ENCODE measurements at regions not wholly inside any gene's neighbourhood (a gene's known extent, or its start where the extent isn't known, plus 50 kb on each side); places are given as distances from the start of the nearest gene placed in this dataset.
A peak's percentile ranks its signal among the peaks of the same experiment; 100 is the strongest.

DNA sequence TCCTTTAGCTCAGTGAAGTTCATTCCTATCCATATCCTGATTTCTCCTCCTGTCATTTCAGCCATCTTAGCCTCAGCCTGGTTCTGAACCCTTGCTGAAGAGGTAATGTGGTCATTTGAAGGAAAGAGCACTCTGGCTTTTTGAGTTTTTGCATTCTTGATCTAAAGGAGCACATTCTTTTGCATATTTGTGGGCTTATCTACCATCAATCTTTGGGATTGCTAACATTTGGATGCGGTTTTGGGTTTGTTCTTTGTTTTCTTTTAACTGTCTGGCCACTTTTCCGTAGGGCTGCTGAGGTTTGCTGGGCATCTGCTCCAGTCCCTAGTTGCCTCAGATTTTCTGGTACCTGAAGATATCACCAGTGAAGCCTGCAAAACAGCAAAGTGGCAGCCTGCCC, 238.3 kb downstream of the EPM2A start:
- no peaks in the 10 kb centered on the region for H3K36me3 ChIP-seq (ENCODE audit: insufficient read depth, low read length)
- no peaks in the 10 kb centered on the region for H3K79me2 ChIP-seq (ENCODE audit: insufficient read depth, low read length)
- H3K4me3 ChIP-seq (ENCODE audit: insufficient read depth, low read length), result no peak overlapping the region
- DNase-seq (ENCODE audit: insufficient read length, low spot score, missing footprints), result no peak
- H3K9me3 ChIP-seq (ENCODE audit: low read depth, low read length), result no peaks in the 10 kb centered on the region
- TF ChIP-seq, protein P1, sequence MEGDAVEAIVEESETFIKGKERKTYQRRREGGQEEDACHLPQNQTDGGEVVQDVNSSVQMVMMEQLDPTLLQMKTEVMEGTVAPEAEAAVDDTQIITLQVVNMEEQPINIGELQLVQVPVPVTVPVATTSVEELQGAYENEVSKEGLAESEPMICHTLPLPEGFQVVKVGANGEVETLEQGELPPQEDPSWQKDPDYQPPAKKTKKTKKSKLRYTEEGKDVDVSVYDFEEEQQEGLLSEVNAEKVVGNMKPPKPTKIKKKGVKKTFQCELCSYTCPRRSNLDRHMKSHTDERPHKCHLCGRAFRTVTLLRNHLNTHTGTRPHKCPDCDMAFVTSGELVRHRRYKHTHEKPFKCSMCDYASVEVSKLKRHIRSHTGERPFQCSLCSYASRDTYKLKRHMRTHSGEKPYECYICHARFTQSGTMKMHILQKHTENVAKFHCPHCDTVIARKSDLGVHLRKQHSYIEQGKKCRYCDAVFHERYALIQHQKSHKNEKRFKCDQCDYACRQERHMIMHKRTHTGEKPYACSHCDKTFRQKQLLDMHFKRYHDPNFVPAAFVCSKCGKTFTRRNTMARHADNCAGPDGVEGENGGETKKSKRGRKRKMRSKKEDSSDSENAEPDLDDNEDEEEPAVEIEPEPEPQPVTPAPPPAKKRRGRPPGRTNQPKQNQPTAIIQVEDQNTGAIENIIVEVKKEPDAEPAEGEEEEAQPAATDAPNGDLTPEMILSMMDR (IDR thresholded peaks at IDR 0.05; ENCODE audit: extremely low read depth, low read depth, low read length), result no peak
- no peak overlapping the region for H3K4me2 ChIP-seq (ENCODE audit: insufficient read depth, low read length)
- H3K27ac ChIP-seq (ENCODE audit: low read depth, low read length), result no peak overlapping the region
- H2AFZ ChIP-seq (ENCODE audit: low read length), result no peak overlapping the region
- no peaks in the 10 kb centered on the region for H4K20me1 ChIP-seq (ENCODE audit: insufficient read depth, low read length)
- H3K4me1 ChIP-seq (ENCODE audit: insufficient read depth, low read length), result no peaks in the 10 kb centered on the region
- no peaks in the 10 kb centered on the region for H3K27me3 ChIP-seq (ENCODE audit: insufficient read depth, low read length)

- no peak for DNase-seq (ENCODE audit: insufficient read length, low spot score, missing footprints)
- no peak overlapping the region for H3K4me2 ChIP-seq (ENCODE audit: insufficient read depth, low read length)
- no peak overlapping the region for H3K4me3 ChIP-seq (ENCODE audit: insufficient read depth, low read length)
- no peak overlapping the region for H2AFZ ChIP-seq (ENCODE audit: low read length)
- H3K27me3 ChIP-seq (ENCODE audit: insufficient read depth, low read length), result no peaks in the 10 kb centered on the region
- no peak overlapping the region for H3K27ac ChIP-seq (ENCODE audit: low read depth, low read length)
- H3K79me2 ChIP-seq (ENCODE audit: insufficient read depth, low read length), result no peaks in the 10 kb centered on the region
- H3K36me3 ChIP-seq (ENCODE audit: insufficient read depth, low read length), result no peaks in the 10 kb centered on the region
- H4K20me1 ChIP-seq (ENCODE audit: insufficient read depth, low read length), result no peaks in the 10 kb centered on the region
- H3K9me3 ChIP-seq (ENCODE audit: low read depth, low read length), result no peaks in the 10 kb centered on the region
- TF ChIP-seq, protein P1 (IDR thresholded peaks at IDR 0.05; ENCODE audit: extremely low read depth, low read depth, low read length), result no peak
- H3K4me1 ChIP-seq (ENCODE audit: insufficient read depth, low read length), result no peaks in the 10 kb centered on the region
These were observed 236.9 kb downstream of the EPM2A start for GRCh38 chr6:145498425-145498824.

DNA sequence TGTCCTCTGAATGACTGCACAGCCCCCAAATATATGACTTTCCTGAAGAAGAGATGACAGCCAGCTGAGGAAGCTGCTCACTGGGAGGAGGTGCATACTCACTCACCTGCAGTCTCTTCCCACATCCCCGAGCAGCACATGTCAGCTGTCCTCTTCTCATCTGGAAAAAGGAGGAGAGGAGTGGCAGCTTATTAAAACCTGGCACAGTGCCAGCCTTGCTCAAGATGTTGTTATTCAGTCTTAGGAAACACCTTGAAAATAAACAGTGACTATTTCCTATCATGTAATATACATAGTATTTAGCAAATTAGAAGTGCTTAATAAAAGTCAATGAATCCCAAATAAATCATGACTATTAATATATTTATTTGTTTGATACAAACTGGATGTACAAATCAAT, 232.9 kb downstream of the EPM2A start:
- no peaks in the 10 kb centered on the region for H3K4me1 ChIP-seq (ENCODE audit: insufficient read depth, low read length)
- no peaks in the 10 kb centered on the region for H3K36me3 ChIP-seq (ENCODE audit: insufficient read depth, low read length)
- no peak overlapping the region for H3K27ac ChIP-seq (ENCODE audit: low read depth, low read length)
- no peak overlapping the region for H3K4me2 ChIP-seq (ENCODE audit: insufficient read depth, low read length)
- H3K4me3 ChIP-seq (ENCODE audit: insufficient read depth, low read length), result no peak overlapping the region
- H3K79me2 ChIP-seq (ENCODE audit: insufficient read depth, low read length), result no peaks in the 10 kb centered on the region
- no peaks in the 10 kb centered on the region for H4K20me1 ChIP-seq (ENCODE audit: insufficient read depth, low read length)
- DNase-seq (ENCODE audit: insufficient read length, low spot score, missing footprints), result peak; percentile 38
- H2AFZ ChIP-seq (ENCODE audit: low read length), result no peak overlapping the region
- H3K27me3 ChIP-seq (ENCODE audit: insufficient read depth, low read length), result no peaks in the 10 kb centered on the region
- TF ChIP-seq, protein P1 (IDR thresholded peaks at IDR 0.05; ENCODE audit: extremely low read depth, low read depth, low read length), result no peak
- no peaks in the 10 kb centered on the region for H3K9me3 ChIP-seq (ENCODE audit: low read depth, low read length)

DNA sequence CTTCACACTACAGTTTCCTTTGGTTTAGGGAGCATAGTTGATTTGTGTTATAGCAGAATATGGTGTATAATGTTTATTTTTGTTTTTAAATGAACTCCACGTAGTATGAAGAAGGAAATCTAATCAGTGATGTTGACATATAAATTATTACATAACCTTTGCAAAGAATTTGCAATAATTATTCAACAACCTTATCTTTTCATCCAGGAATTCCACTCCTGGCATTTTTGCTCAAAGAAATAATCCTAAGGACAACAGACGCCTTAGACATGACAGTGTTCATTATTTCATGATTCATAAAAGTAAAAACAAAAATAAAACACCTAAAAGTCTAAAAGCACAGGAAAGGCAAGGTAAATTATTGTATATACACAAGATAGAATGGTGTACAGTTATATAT, 229.2 kb downstream of the EPM2A start:
- H3K27me3 ChIP-seq (ENCODE audit: insufficient read depth, low read length), result no peaks in the 10 kb centered on the region
- no peaks in the 10 kb centered on the region for H3K4me1 ChIP-seq (ENCODE audit: insufficient read depth, low read length)
- H3K36me3 ChIP-seq (ENCODE audit: insufficient read depth, low read length), result no peaks in the 10 kb centered on the region
- no peaks in the 10 kb centered on the region for H3K79me2 ChIP-seq (ENCODE audit: insufficient read depth, low read length)
- H3K27ac ChIP-seq (ENCODE audit: low read depth, low read length), result no peak overlapping the region
- H3K4me2 ChIP-seq (ENCODE audit: insufficient read depth, low read length), result no peak overlapping the region
- H2AFZ ChIP-seq (ENCODE audit: low read length), result no peak overlapping the region
- no peak overlapping the region for H3K4me3 ChIP-seq (ENCODE audit: insufficient read depth, low read length)
- no peaks in the 10 kb centered on the region for H4K20me1 ChIP-seq (ENCODE audit: insufficient read depth, low read length)
- DNase-seq (ENCODE audit: insufficient read length, low spot score, missing footprints), result no peak
- H3K9me3 ChIP-seq (ENCODE audit: low read depth, low read length), result no peaks in the 10 kb centered on the region
- TF ChIP-seq, protein P1 (IDR thresholded peaks at IDR 0.05; ENCODE audit: extremely low read depth, low read depth, low read length), result no peak

Measured in osteoblast (primary cell).